Mucosa of descending colon (tissue), 3 donors: ENCODE measurements at regions not wholly inside any gene's neighbourhood (a gene's known extent, or its start where the extent isn't known, plus 50 kb on each side); places are given as distances from the start of the nearest gene placed in this dataset.

Experiments
- ATAC-seq: fragments of 200-7000 bp; cut with Tn5 transposase; one replicate; pipeline ENCODE4 v1.9.1; 2020; ENCODE audit warnings: mild to moderate bottlenecking, moderate library complexity
- DNase-seq, 3 donors: peaks; one replicate each; pipeline ENCODE4 v3.0.0-alpha.2; 2020
- H3K36me3 ChIP-seq: fragments of 200-600 bp; one replicate; pipeline ENCODE4 v1.8.0; 2021; ENCODE audit warnings: low read depth, mild to moderate bottlenecking
- H3K4me1 ChIP-seq: fragments of 200-600 bp; one replicate; pipeline ENCODE4 v1.8.0; 2021; ENCODE audit warnings: low read depth, mild to moderate bottlenecking
- H3K4me3 ChIP-seq: fragments of 200-600 bp; one replicate; pipeline ENCODE4 v1.8.0; 2021; ENCODE audit warnings: mild to moderate bottlenecking
- H3K9me3 ChIP-seq: fragments of 200-600 bp; one replicate; pipeline ENCODE4 v1.8.0; 2021; ENCODE audit warnings: mild to moderate bottlenecking
- intact Hi-C, 2 donors: fragments of 100-400 bp; cut with DNase I in 1 of 2; cut with micrococcal nuclease in 1 of 2; formaldehyde crosslinking; loops; one replicate each; pipeline versions ENCODE4 v1.11.0 to v1.11.1; 2022; cut with DNase I, micrococcal nuclease
- TF ChIP-seq, protein P1 (sequence below): fragments of 200-600 bp; IDR thresholded peaks from one replicate; pipeline ENCODE4 v1.8.0; 2022; ENCODE audit warnings: antibody characterized with exemption, mild to moderate bottlenecking
- donor health status: DM: no; HTN: no; CAD: no; lungs with moderate emphysema.
- donor health status: DM: no; HTN: no; CAD: no.
- donor health status: DM: no; HTN: yes; CAD: no.

DNA sequence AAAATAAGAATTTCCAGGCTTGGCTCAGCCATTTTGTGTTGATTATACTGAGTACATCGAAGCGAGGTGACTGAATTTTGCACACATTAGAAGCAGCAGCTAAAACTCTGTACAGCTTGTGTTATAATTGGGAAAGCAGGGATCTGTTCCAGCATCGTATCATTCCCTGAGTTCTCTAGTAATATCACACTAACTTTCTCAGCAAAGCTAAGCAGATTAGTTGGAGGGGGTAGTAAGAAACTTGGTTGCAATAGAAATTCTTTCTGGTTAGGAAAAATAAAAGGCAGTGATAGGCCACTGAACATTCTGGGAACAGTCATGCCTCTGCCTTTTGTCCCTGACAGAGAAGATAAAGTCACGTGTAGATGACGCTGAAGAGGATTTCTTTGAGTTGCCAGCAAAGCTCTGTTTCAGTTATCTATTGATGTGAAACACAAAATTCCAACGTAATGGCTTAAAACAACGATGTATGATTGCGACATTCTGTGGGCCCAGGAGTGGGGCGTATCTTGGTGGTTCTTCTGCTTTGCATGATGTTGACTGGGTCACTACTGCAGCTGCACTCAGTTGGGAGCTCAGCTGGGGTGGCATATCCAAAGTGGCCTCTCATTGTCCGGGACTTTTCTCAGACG is 202.1 kb upstream of the MEX3C start:
- TF ChIP-seq, protein P1, sequence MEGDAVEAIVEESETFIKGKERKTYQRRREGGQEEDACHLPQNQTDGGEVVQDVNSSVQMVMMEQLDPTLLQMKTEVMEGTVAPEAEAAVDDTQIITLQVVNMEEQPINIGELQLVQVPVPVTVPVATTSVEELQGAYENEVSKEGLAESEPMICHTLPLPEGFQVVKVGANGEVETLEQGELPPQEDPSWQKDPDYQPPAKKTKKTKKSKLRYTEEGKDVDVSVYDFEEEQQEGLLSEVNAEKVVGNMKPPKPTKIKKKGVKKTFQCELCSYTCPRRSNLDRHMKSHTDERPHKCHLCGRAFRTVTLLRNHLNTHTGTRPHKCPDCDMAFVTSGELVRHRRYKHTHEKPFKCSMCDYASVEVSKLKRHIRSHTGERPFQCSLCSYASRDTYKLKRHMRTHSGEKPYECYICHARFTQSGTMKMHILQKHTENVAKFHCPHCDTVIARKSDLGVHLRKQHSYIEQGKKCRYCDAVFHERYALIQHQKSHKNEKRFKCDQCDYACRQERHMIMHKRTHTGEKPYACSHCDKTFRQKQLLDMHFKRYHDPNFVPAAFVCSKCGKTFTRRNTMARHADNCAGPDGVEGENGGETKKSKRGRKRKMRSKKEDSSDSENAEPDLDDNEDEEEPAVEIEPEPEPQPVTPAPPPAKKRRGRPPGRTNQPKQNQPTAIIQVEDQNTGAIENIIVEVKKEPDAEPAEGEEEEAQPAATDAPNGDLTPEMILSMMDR: no peak
- Histone ChIP-seq H3K9me3 (no peaks in the 10 kb centered on the region), H3K4me3 (no peak overlapping the region), H3K4me1 (no peaks in the 10 kb centered on the region), H3K36me3 (no peaks in the 10 kb centered on the region)
- intact Hi-C loops: no loop called here
- no peak for ATAC-seq
- DNase-seq: no peak

DNA sequence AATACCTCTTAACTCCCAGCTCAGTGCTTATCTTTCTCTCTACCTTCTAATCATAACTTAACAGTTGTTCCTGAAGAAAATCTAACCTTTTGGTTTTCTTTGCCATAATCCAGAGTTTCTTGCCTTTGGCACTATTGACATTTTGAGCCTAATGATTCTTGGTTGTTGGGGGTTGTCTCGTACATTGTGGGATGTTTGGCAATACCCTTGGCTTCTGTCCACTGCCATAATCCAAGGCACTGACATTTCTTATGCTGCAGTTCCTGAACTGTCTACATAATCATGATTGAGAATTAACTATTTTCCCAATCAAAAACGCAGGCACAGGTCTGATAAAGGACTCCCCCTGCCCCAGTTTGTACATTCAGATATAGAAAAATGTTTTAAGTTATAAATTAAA is 203.2 kb upstream of the MEX3C start:
- Histone ChIP-seq H3K4me1 (no peaks in the 10 kb centered on the region), H3K9me3 (no peaks in the 10 kb centered on the region), H3K36me3 (no peaks in the 10 kb centered on the region), H3K4me3 (no peak overlapping the region)
- no peak for ATAC-seq
- TF ChIP-seq, protein P1: no peak
- intact Hi-C loops: no loop called here
- DNase-seq: no peak

DNA sequence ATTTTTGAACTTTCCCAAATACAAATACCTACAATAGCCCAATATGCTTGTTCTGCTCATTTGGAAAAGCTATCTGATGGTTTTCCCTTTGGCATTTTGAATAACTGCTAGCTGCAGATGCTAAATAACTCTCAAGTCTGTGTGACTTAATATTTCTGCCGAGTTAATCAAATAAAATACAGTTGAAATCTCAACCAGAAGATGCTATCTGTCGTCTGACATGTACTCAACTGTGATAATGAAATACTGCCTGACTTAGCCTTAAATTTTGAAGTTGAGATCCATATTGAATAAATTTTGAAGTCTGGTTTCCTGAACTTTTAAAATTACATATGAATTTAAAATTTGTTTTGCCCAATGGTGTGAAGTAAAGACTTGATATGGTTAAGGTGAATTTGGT is 204.4 kb upstream of the MEX3C start:
- intact Hi-C loops: no loop called here
- Histone ChIP-seq H3K36me3 (no peaks in the 10 kb centered on the region), H3K4me1 (no peaks in the 10 kb centered on the region), H3K9me3 (no peaks in the 10 kb centered on the region), H3K4me3 (no peak overlapping the region)
- ATAC-seq: no peak
- TF ChIP-seq, protein P1: no peak
- no peak for DNase-seq

DNA sequence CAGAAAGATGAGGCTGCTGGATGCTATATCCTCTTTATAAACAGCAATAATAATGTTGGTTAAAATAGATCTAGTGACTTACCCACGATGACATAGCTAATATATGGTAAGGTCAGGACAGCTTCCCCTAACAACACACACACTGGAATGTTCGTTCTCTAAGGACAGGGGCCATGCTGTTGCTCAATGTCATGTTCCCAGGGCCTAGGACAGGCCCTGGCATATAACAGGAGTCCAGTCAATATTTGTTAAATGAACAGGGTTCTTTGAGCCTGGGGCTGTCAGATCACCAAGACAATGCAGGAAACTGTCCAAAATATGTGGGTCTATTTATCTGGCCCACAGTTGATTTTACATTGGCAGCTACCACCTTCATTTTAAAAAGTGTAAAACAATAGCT is 207.1 kb upstream of the MEX3C start:
- Histone ChIP-seq H3K36me3 (no peaks in the 10 kb centered on the region), H3K4me3 (no peak overlapping the region), H3K9me3 (no peaks in the 10 kb centered on the region), H3K4me1 (no peaks in the 10 kb centered on the region)
- TF ChIP-seq, protein P1: no peak
- intact Hi-C loops: no loop called here
- DNase-seq (no peak), ATAC-seq (no peak)

DNA sequence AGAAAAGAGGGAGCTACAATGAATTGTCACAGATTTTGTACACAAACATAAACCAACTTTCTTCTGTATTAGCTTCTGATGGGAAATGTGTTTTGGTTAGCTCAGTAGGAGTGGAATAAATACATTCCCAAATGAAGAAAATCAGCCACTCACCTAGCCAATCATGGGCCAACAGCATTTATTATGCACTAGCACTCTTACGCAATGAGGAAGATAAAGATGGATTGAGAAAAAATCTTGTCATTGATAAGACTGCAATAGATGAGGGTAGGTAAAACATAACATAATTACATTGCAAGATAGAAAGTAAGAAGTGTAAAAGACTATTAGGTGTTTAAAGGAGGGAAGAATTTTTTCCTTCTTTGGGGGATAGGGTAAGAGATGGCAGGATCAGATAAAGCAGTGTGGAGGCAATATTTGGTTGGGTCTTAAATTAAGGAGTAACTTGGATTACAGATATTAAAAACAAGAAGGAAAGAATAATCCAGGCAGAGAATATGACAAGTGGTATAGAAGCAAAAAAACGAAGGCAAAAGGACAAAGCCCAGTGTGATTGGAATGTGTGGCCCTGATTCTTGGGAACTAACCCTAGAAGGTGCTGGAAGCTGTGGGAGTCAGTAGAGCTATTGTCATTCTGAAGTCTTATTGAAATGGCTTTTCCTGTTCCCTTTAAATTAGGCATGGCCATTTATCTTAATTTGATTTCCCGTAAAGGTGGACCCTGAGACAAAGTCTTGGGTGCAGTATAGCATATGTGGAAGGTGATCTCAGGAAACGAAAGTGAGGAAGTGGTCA is 208.4 kb upstream of the MEX3C start:
- ATAC-seq (no peak), DNase-seq (no peak)
- Histone ChIP-seq H3K4me1 (no peaks in the 10 kb centered on the region), H3K9me3 (no peaks in the 10 kb centered on the region), H3K4me3 (no peak overlapping the region), H3K36me3 (no peaks in the 10 kb centered on the region)
- TF ChIP-seq, protein P1: no peak
- intact Hi-C loops: no loop called here
